ENCODE measurements at regions not wholly inside any gene's neighbourhood (a gene's known extent, or its start where the extent isn't known, plus 50 kb on each side); places are given as distances from the start of the nearest gene placed in this dataset.

GRCh38 chr4:89506866-89507491 lies 199.4 kb upstream of the GPRIN3 start:
- intact Hi-C loops (cut with micrococcal nuclease) = loop anchor here (10.0 kb wide), 1 partner anchor 62 kb away; no protein-coding TSS in a partner anchor

- intact Hi-C loops (cut with micrococcal nuclease) = loop anchor here (10.0 kb wide), 1 partner anchor 58 kb away; no protein-coding TSS in a partner anchor
Observed at GRCh38 chr4:89502581-89502980, 195.0 kb upstream of the GPRIN3 start.

GRCh38 chr4:89497517-89498308 lies 190.1 kb upstream of the GPRIN3 start:
- intact Hi-C loops (cut with micrococcal nuclease) = no loop called here

- intact Hi-C loops (cut with micrococcal nuclease) = no loop called here
Observed at GRCh38 chr4:89496851-89497250, 189.3 kb upstream of the GPRIN3 start.

- intact Hi-C loops (cut with micrococcal nuclease) = no loop called here
Observed at GRCh38 chr4:89493367-89493766, 185.8 kb upstream of the GPRIN3 start.

GRCh38 chr4:89492581-89493071 lies 185.0 kb upstream of the GPRIN3 start:
- intact Hi-C loops (cut with micrococcal nuclease) = no loop called here

- intact Hi-C loops (cut with micrococcal nuclease) = no loop called here
Observed at GRCh38 chr4:89491761-89492160, 184.2 kb upstream of the GPRIN3 start.

GRCh38 chr4:89489921-89490431 lies 182.4 kb upstream of the GPRIN3 start:
- intact Hi-C loops (cut with micrococcal nuclease) = loop anchor here (10.0 kb wide), 1 partner anchor 375 kb away; no protein-coding TSS in a partner anchor

- intact Hi-C loops (cut with micrococcal nuclease) = loop anchor here (10.0 kb wide), 1 partner anchor 375 kb away; no protein-coding TSS in a partner anchor
Observed at GRCh38 chr4:89489338-89489771, 181.8 kb upstream of the GPRIN3 start.

GRCh38 chr4:89488736-89489135 lies 181.1 kb upstream of the GPRIN3 start:
- intact Hi-C loops (cut with micrococcal nuclease) = loop anchor here (10.0 kb wide), 1 partner anchor 376 kb away; no protein-coding TSS in a partner anchor

- intact Hi-C loops (cut with micrococcal nuclease) = loop anchor here (2.0 to 10.0 kb wide), 2 partner anchors 378 to 416 kb away; no protein-coding TSS in a partner anchor
Observed at GRCh38 chr4:89486673-89487072, 179.1 kb upstream of the GPRIN3 start.

- intact Hi-C loops (cut with micrococcal nuclease) = loop anchor here (2.0 to 10.0 kb wide), 2 partner anchors 379 to 417 kb away; no protein-coding TSS in a partner anchor
Observed at GRCh38 chr4:89486042-89486441, 178.4 kb upstream of the GPRIN3 start.

GRCh38 chr4:89483833-89484232 lies 176.2 kb upstream of the GPRIN3 start:
- intact Hi-C loops (cut with micrococcal nuclease) = loop anchor here (10.0 kb wide), 1 partner anchor 381 kb away; no protein-coding TSS in a partner anchor

GRCh38 chr4:89482926-89483595 lies 175.5 kb upstream of the GPRIN3 start:
- intact Hi-C loops (cut with micrococcal nuclease) = loop anchor here (10.0 kb wide), 1 partner anchor 382 kb away; no protein-coding TSS in a partner anchor

- intact Hi-C loops (cut with micrococcal nuclease) = loop anchor here (10.0 kb wide), 1 partner anchor 383 kb away; no protein-coding TSS in a partner anchor
Observed at GRCh38 chr4:89482251-89482650, 174.7 kb upstream of the GPRIN3 start.

- intact Hi-C loops (cut with micrococcal nuclease) = loop anchor here (2.0 kb wide), 1 partner anchor 31 kb away; no protein-coding TSS in a partner anchor
Observed at GRCh38 chr4:89469930-89470375, 162.4 kb upstream of the GPRIN3 start.

- intact Hi-C loops (cut with micrococcal nuclease) = loop anchor here (2.0 kb wide), 1 partner anchor 31 kb away; no protein-coding TSS in a partner anchor
Observed at GRCh38 chr4:89469516-89469915, 161.9 kb upstream of the GPRIN3 start.

GRCh38 chr4:89468602-89469001 lies 161.0 kb upstream of the GPRIN3 start:
- intact Hi-C loops (cut with micrococcal nuclease) = loop anchor here (2.0 kb wide), 1 partner anchor 30 kb away; no protein-coding TSS in a partner anchor

GRCh38 chr4:89463341-89463740 lies 155.7 kb upstream of the GPRIN3 start:
- intact Hi-C loops (cut with micrococcal nuclease) = no loop called here

- intact Hi-C loops (cut with micrococcal nuclease) = loop anchor here (10.0 kb wide), 1 partner anchor 57 kb away; no protein-coding TSS in a partner anchor
Observed at GRCh38 chr4:89447543-89447942, 139.9 kb upstream of the GPRIN3 start.

GRCh38 chr4:89446193-89446592 lies 138.6 kb upstream of the GPRIN3 start:
- intact Hi-C loops (cut with micrococcal nuclease) = loop anchor here (10.0 kb wide), 1 partner anchor 59 kb away; no protein-coding TSS in a partner anchor

All from T-helper 2 cell treated with Interferon-gamma antibody and Interleukin-4, amounts not matched to agents 100 ng/mL and 5 ng/mL, for 36 hours (primary cell).